Fibroblast of skin of left biceps (primary cell): ENCODE measurements at regions not wholly inside any gene's neighbourhood (a gene's known extent, or its start where the extent isn't known, plus 50 kb on each side); places are given as distances from the start of the nearest gene placed in this dataset.

Source experiments
- DNase-seq, 2 experiments: peaks; one replicate each; pipeline ENCODE4 v3.0.0-alpha.2; 2013; ENCODE audit warnings: low read depth in 2 of 2

- DNase-seq, result no peak
Measured at GRCh38 chr2:67838205-67838604, 224.6 kb downstream of the C1D start.

GRCh38 chr2:67839242-67839641, 223.6 kb downstream of the C1D start:
- no peak for DNase-seq

GRCh38 chr2:67839668-67840067, 223.1 kb downstream of the C1D start:
- DNase-seq, result no peak

GRCh38 chr2:67840460-67841068, 222.2 kb downstream of the C1D start:
- DNase-seq, result peak in 1 of 2 experiments; percentile 31

- DNase-seq, result no peak
Measured at GRCh38 chr2:67841711-67842110, 221.1 kb downstream of the C1D start.

- no peak for DNase-seq
Measured at GRCh38 chr2:67842375-67842959, 220.3 kb downstream of the C1D start.

GRCh38 chr2:67844024-67844540, 218.7 kb downstream of the C1D start:
- DNase-seq, result no peak

- DNase-seq, result no peak
Measured at GRCh38 chr2:67845621-67846369, 217.0 kb downstream of the C1D start.

GRCh38 chr2:67846370-67847070, 216.3 kb downstream of the C1D start:
- peak; percentile 72 to 73 for DNase-seq

- DNase-seq, result no peak
Measured at GRCh38 chr2:67848551-67849285, 214.1 kb downstream of the C1D start.

GRCh38 chr2:67851016-67851415, 211.8 kb downstream of the C1D start:
- no peak for DNase-seq

- no peak for DNase-seq
Measured at GRCh38 chr2:67851956-67852824, 210.6 kb downstream of the C1D start.

- no peak for DNase-seq
Measured at GRCh38 chr2:67854103-67854743, 208.6 kb downstream of the C1D start.

- no peak for DNase-seq
Measured at GRCh38 chr2:67854798-67855197, 208.0 kb downstream of the C1D start.

- no peak for DNase-seq
Measured at GRCh38 chr2:67856866-67857265, 205.9 kb downstream of the C1D start.

GRCh38 chr2:67857836-67858235, 205.0 kb downstream of the C1D start:
- DNase-seq, result no peak

GRCh38 chr2:67858886-67859285, 203.9 kb downstream of the C1D start:
- DNase-seq, result no peak

- no peak for DNase-seq
Measured at GRCh38 chr2:67865917-67866316, 196.9 kb downstream of the C1D start.

GRCh38 chr2:67867735-67868134, 195.1 kb downstream of the C1D start:
- DNase-seq, result peak in 1 of 2 experiments; percentile 17
